Left ventricle myocardium inferior (tissue), 1 donor: ENCODE measurements at regions not wholly inside any gene's neighbourhood (a gene's known extent, or its start where the extent isn't known, plus 50 kb on each side); places are given as distances from the start of the nearest gene placed in this dataset.
"Not testable (repeated sequence)": the region's sequence is repeated elsewhere in the genome, so short reads cannot be mapped to it uniquely, and the experiment has no call there.

ENCODE experiments used
- DNase-seq: peaks from one replicate; pipeline ENCODE4 v3.0.0-alpha.2; 2020
- H3K27ac ChIP-seq: fragments of 200-600 bp; replicated peaks from 2 replicates; pipeline ENCODE4 v1.8.0; 2021
- H3K27me3 ChIP-seq: fragments of 200-600 bp; 2 replicates; pipeline ENCODE4 v1.8.0; 2021; ENCODE audit warnings: low read depth
- H3K36me3 ChIP-seq: fragments of 200-600 bp; 2 replicates; pipeline ENCODE4 v1.8.0; 2021
- H3K4me1 ChIP-seq: fragments of 200-600 bp; 2 replicates; pipeline ENCODE4 v1.8.0; 2021
- H3K4me3 ChIP-seq: fragments of 200-600 bp; 2 replicates; pipeline ENCODE4 v1.8.0; 2021; ENCODE audit warnings: mild to moderate bottlenecking, moderate library complexity
- H3K9me3 ChIP-seq: fragments of 200-600 bp; replicated peaks from 2 replicates; pipeline ENCODE4 v1.8.0; 2021
- intact Hi-C: fragments of 100-400 bp; cut with micrococcal nuclease; formaldehyde crosslinking; loops from one replicate; pipeline ENCODE4 v1.11.0; 2022
- TF ChIP-seq, protein P1 (sequence below): fragments of 200-600 bp; IDR thresholded peaks from 2 replicates; pipeline ENCODE4 v1.8.0; 2021; ENCODE audit warnings: antibody characterized with exemption, mild to moderate bottlenecking, borderline replicate concordance
- donor health status: DM: no; HTN: yes; CAD: no; lungs with severe emphysema.

- Histone ChIP-seq H3K4me3 (no peak overlapping the region), H3K9me3 (peaks cover 14% of the 10 kb centered on the region), H3K36me3 (no peaks in the 10 kb centered on the region), H3K4me1 (no peaks in the 10 kb centered on the region), H3K27ac (no peak overlapping the region), H3K27me3 (no peaks in the 10 kb centered on the region)
- intact Hi-C loops: no loop called here
- DNase-seq: no peak
- TF ChIP-seq, protein P1, sequence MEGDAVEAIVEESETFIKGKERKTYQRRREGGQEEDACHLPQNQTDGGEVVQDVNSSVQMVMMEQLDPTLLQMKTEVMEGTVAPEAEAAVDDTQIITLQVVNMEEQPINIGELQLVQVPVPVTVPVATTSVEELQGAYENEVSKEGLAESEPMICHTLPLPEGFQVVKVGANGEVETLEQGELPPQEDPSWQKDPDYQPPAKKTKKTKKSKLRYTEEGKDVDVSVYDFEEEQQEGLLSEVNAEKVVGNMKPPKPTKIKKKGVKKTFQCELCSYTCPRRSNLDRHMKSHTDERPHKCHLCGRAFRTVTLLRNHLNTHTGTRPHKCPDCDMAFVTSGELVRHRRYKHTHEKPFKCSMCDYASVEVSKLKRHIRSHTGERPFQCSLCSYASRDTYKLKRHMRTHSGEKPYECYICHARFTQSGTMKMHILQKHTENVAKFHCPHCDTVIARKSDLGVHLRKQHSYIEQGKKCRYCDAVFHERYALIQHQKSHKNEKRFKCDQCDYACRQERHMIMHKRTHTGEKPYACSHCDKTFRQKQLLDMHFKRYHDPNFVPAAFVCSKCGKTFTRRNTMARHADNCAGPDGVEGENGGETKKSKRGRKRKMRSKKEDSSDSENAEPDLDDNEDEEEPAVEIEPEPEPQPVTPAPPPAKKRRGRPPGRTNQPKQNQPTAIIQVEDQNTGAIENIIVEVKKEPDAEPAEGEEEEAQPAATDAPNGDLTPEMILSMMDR: no peak
Measured at GRCh38 chr3:165507060-165507459, 310.9 kb upstream of the SLITRK3 start.

DNA sequence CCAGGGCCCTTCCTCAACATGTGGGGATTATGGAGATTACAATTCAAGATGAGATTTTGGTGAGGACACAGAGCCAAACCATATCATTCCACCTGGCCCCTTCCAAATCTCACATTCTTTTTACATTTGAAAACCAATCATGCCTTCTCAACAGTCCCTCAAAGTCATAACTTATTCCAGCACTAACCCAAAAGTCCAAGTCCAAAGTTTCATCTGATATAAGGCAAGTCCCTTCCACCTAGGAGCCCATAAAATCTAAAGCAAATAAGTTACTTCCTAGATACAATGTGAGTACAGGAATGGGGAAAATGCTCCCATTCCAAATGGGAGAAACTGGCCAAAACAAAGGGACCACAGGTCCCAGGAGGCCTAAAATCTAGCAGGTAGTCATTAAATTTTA is 309.5 kb upstream of the SLITRK3 start:
- Histone ChIP-seq H3K4me3 (no peak overlapping the region), H3K27ac (no peak overlapping the region), H3K36me3 (no peaks in the 10 kb centered on the region), H3K4me1 (no peaks in the 10 kb centered on the region), H3K9me3 (peaks cover 14% of the 10 kb centered on the region), H3K27me3 (no peaks in the 10 kb centered on the region)
- DNase-seq: no peak
- TF ChIP-seq, protein P1: no peak
- intact Hi-C loops: no loop called here

DNA sequence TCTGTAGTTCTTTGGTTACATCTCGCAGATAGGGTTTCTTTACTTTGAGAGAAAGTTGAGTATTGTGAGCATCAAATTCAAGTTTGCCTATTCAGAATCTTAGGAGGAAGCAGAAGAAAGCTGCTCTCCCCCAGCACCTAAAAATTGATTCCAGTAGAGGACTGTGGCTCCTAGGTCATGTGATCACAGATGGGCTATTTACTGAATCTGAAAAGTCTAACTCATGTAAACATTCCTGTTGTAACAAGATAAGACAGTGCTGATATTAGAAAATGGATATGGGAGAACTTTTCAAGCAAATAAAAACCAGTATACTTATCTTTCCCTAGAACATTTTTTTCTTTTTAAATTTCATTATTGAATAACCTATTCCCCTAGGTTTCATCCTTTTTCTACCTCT is 308.4 kb upstream of the SLITRK3 start:
- DNase-seq: no peak
- H3K4me3 ChIP-seq: no peak overlapping the region

DNA sequence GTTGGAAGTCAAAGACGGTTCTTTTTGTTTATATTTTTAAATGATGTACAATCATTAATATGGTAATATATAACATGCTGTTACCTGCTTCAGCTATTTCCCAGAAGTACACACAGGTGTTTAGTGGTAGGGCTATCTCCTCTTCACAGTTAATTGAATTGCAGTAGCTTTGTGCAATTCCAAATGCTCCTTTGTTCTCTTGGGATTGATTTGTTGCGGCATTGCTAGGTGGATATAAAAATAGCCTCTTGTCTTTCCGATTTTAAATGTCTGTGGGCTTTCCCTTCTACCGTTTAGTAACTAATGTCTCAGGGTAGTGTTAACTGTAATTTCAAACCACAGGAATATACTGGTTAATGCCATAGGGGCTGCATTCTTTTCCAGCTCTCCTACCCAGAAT is 307.6 kb upstream of the SLITRK3 start:
- no peak for DNase-seq
- Histone ChIP-seq H3K27me3 (no peaks in the 10 kb centered on the region), H3K36me3 (no peaks in the 10 kb centered on the region), H3K9me3 (peaks cover 14% of the 10 kb centered on the region), H3K4me3 (no peak overlapping the region), H3K4me1 (no peaks in the 10 kb centered on the region), H3K27ac (no peak overlapping the region)
- intact Hi-C loops: no loop called here
- TF ChIP-seq, protein P1: no peak

More for the DNA sequence above, 308.4 kb upstream of the SLITRK3 start:
- no peaks in the 10 kb centered on the region for H3K36me3 ChIP-seq
- H3K27me3 ChIP-seq: no peaks in the 10 kb centered on the region
- TF ChIP-seq, protein P1: no peak
- H3K27ac ChIP-seq: no peak overlapping the region
- peaks cover 14% of the 10 kb centered on the region for H3K9me3 ChIP-seq
- no peaks in the 10 kb centered on the region for H3K4me1 ChIP-seq
- intact Hi-C loops: no loop called here

GRCh38 chr3:165503346-165503745 is 307.2 kb upstream of the SLITRK3 start:
- TF ChIP-seq, protein P1: no peak
- Histone ChIP-seq H3K27me3 (no peaks in the 10 kb centered on the region), H3K4me1 (no peaks in the 10 kb centered on the region), H3K4me3 (no peak overlapping the region), H3K9me3 (peaks cover 14% of the 10 kb centered on the region), H3K27ac (no peak overlapping the region), H3K36me3 (no peaks in the 10 kb centered on the region)
- DNase-seq: no peak
- intact Hi-C loops: no loop called here

- H3K4me1 ChIP-seq: no peaks in the 10 kb centered on the region
- H3K4me3 ChIP-seq: no peak overlapping the region
- no peaks in the 10 kb centered on the region for H3K36me3 ChIP-seq
- TF ChIP-seq, protein P1: no peak
- no peak overlapping the region for H3K27ac ChIP-seq
- peaks cover 14% of the 10 kb centered on the region for H3K9me3 ChIP-seq
- no peaks in the 10 kb centered on the region for H3K27me3 ChIP-seq
- intact Hi-C loops: no loop called here
- DNase-seq: no peak
Measured at GRCh38 chr3:165502707-165503106, 306.5 kb upstream of the SLITRK3 start.

GRCh38 chr3:165498742-165499141 is 302.6 kb upstream of the SLITRK3 start:
- H3K27ac ChIP-seq, H3K4me3 ChIP-seq, DNase-seq, intact Hi-C loops, H3K9me3 ChIP-seq, H3K36me3 ChIP-seq, H3K4me1 ChIP-seq, H3K27me3 ChIP-seq: not testable (repeated sequence)
